SJSA1 (cell line): ENCODE measurements at regions not wholly inside any gene's neighbourhood (a gene's known extent, or its start where the extent isn't known, plus 50 kb on each side); places are given as distances from the start of the nearest gene placed in this dataset.

ENCODE experiments used
- DNase-seq, 2 experiments: peaks; one replicate each; pipeline ENCODE4 v3.0.0-alpha.2; 2015 to 2020; ENCODE audit warnings: low spot score in 2 of 2, low read depth in 1 of 2
- H3K27ac ChIP-seq: fragments of 250-450 bp; sonication (Bioruptor Pico); 2 replicates; pipeline ENCODE4 v1.5.1; 2020; ENCODE audit warnings: mild to moderate bottlenecking, moderate library complexity
- H3K27me3 ChIP-seq: fragments of 250-450 bp; sonication (Bioruptor Pico); replicated peaks from 2 replicates; pipeline ENCODE4 v1.5.1; 2020; ENCODE audit warnings: mild to moderate bottlenecking, moderate library complexity
- H3K36me3 ChIP-seq: fragments of 250-450 bp; sonication (Bioruptor Pico); 2 replicates; pipeline ENCODE4 v1.5.1; 2020; ENCODE audit warnings: mild to moderate bottlenecking
- H3K4me1 ChIP-seq: fragments of 250-450 bp; sonication (Bioruptor Pico); replicated peaks from 2 replicates; pipeline ENCODE4 v1.6.1; 2021; ENCODE audit warnings: mild to moderate bottlenecking
- H3K4me3 ChIP-seq: fragments of 250-450 bp; sonication (Bioruptor Pico); 2 replicates; pipeline ENCODE4 v1.5.1; 2020; ENCODE audit warnings: mild to moderate bottlenecking
- H3K9me3 ChIP-seq: fragments of 250-450 bp; sonication (Bioruptor Pico); replicated peaks from 2 replicates; pipeline ENCODE4 v1.5.1; 2020; ENCODE audit warnings: mild to moderate bottlenecking

DNA sequence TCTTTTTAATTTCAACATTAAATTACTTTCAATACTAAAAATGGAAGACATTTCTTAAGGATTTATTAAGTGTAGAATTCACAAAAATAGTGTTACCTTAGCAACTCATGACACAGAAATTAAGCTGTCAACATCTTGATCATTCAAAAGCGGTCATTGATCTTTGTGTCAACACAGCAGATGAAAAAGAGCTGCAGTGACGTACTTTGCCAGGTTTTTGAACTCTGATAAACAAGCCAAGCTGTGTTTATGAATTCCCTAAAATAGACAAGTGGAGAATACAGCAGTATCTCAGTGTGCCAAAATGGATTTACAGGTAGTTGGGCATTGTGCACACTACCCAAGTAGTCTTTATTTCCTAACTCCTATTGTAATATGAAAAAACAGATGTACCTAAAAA lies 1141.8 kb upstream of the PCDH7 start:
- H3K4me1 ChIP-seq, result no peaks in the 10 kb centered on the region
- DNase-seq, result no peak
- no peaks in the 10 kb centered on the region for H3K9me3 ChIP-seq
- H3K27ac ChIP-seq, result no peak overlapping the region
- no peaks in the 10 kb centered on the region for H3K36me3 ChIP-seq
- H3K4me3 ChIP-seq, result no peak overlapping the region
- no peaks in the 10 kb centered on the region for H3K27me3 ChIP-seq

DNA sequence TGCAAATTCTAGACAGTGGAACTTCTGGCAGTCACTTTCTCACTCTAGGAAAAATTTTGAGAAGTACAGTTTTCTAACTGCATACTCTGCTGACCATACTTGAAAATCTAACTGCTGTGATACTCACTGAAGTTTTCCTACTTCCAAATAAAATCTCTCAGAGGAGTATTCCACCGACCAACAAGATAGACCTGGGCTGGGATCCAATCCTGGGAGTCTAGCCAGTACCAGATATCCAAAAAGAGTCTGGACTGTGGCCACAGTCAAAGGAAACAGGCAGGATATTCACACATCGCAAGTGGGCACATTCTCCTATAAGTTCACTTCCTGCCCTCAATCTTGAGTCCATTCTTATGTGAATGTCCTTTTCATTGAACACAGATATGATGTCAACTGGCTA lies 1138.7 kb upstream of the PCDH7 start:
- no peak for DNase-seq

DNA sequence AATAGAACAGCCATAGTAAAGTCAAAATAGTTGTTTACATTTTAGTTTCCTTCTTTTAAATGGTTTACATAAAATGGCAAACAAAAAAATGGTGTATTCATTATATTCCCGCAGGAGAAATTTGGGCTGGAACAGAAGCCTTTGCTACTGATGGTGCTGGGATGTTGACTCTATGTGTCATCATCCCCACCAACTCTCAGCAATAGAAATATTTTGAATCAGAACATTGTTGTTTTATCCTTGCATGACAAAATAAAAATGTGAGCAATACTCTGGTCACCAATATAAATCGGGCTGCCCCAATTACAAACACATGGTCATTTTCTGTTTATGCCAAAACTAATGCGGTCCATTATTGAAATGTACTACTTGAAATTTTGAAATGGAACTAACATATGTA lies 1131.6 kb upstream of the PCDH7 start:
- no peaks in the 10 kb centered on the region for H3K36me3 ChIP-seq
- no peak overlapping the region for H3K4me3 ChIP-seq
- H3K9me3 ChIP-seq, result no peaks in the 10 kb centered on the region
- no peaks in the 10 kb centered on the region for H3K27me3 ChIP-seq
- no peaks in the 10 kb centered on the region for H3K4me1 ChIP-seq
- no peak for DNase-seq
- H3K27ac ChIP-seq, result no peak overlapping the region

More for the DNA sequence above, 1138.7 kb upstream of the PCDH7 start:
- H3K4me3 ChIP-seq, result no peak overlapping the region
- no peak overlapping the region for H3K27ac ChIP-seq
- H3K9me3 ChIP-seq, result no peaks in the 10 kb centered on the region
- H3K4me1 ChIP-seq, result no peaks in the 10 kb centered on the region
- H3K27me3 ChIP-seq, result no peaks in the 10 kb centered on the region
- H3K36me3 ChIP-seq, result no peaks in the 10 kb centered on the region

DNA sequence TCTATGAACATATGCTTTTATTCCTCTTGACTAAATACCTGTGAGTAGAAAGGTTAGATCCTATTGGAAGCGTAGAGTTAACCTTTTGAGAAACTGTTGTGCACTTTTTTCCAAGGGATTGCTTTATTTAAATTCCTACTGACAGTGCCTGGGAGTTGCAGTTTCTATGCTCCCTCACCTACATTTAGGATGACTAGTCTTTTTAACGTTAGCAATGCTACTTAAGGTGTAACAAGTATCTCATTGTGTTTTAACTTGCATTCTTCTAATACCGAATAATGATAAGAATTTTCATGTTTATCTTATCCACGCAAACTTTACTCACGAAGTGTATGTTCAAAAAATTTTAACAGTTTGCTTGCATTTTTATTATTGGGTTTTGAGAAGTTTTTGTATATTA lies 1123.9 kb upstream of the PCDH7 start:
- H3K27ac ChIP-seq, result no peak overlapping the region
- no peak for DNase-seq
- H3K36me3 ChIP-seq, result no peaks in the 10 kb centered on the region
- H3K4me1 ChIP-seq, result no peaks in the 10 kb centered on the region
- H3K4me3 ChIP-seq, result no peak overlapping the region
- no peaks in the 10 kb centered on the region for H3K27me3 ChIP-seq
- no peaks in the 10 kb centered on the region for H3K9me3 ChIP-seq

DNA sequence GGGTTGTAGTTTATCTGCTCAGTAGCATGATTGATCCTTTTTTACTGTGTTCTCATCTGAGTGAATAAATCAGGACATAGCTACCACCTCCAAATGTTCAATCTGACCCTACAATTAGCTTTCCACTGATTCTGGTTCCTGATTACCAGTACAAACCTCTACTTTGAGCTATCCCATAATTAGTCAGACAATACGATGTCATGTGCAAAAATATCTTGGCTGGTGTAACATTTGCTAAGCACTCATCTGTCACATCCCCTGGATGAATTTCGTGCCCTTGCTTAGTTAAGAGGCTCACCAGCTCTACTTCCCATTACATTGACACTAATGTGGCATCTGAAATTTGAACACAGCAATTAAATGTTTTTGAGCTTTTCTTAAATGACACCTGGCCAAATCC lies 1101.0 kb upstream of the PCDH7 start:
- Histone ChIP-seq H3K4me3 (no peak overlapping the region), H3K36me3 (no peaks in the 10 kb centered on the region), H3K27ac (no peak overlapping the region), H3K4me1 (no peaks in the 10 kb centered on the region), H3K27me3 (no peaks in the 10 kb centered on the region), H3K9me3 (no peaks in the 10 kb centered on the region)
- DNase-seq, result no peak

DNA sequence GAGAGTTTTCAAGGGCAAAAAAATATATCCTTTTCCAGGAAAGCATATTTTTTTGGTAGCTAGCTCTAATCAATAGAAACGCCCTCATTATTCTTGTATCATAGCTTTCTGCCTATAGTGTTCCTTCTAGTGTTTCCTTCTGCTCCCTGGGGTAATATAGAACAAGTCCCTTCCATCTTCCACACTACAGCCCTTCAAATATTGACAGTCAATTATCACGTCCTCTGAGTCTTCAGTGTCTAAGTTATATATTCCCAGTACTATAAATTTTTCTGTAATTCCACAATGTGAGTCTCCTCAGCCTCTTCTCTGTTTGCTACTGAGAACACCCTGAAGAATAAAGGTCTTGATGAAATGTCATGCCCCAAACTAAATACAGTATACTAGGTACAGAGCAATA lies 1088.0 kb upstream of the PCDH7 start:
- Histone ChIP-seq H3K27ac (no peak overlapping the region), H3K36me3 (no peaks in the 10 kb centered on the region), H3K9me3 (no peaks in the 10 kb centered on the region), H3K27me3 (no peaks in the 10 kb centered on the region), H3K4me3 (no peak overlapping the region), H3K4me1 (no peaks in the 10 kb centered on the region)
- no peak for DNase-seq

DNA sequence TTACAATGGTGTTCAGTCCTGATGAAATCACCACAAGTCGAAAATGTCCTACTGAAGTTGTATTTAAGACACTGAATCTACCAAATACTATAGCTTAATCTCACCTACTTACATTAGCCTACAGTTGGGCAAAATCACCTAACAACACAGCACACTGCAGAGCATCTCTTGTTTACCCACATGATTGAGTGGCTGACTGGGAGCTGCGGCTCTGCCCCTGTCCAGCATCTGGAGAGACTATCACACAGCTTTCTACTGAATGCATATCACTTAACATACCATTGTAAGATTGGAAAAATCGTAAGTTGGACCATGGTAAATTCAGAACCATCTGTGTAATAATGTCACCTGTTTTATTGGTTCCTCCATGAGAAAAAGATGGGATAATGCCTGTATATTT lies 1083.2 kb upstream of the PCDH7 start:
- no peak for DNase-seq
- H3K9me3 ChIP-seq, result no peaks in the 10 kb centered on the region
- no peaks in the 10 kb centered on the region for H3K27me3 ChIP-seq
- no peaks in the 10 kb centered on the region for H3K36me3 ChIP-seq
- H3K4me3 ChIP-seq, result no peak overlapping the region
- H3K4me1 ChIP-seq, result no peaks in the 10 kb centered on the region
- H3K27ac ChIP-seq, result no peak overlapping the region

DNA sequence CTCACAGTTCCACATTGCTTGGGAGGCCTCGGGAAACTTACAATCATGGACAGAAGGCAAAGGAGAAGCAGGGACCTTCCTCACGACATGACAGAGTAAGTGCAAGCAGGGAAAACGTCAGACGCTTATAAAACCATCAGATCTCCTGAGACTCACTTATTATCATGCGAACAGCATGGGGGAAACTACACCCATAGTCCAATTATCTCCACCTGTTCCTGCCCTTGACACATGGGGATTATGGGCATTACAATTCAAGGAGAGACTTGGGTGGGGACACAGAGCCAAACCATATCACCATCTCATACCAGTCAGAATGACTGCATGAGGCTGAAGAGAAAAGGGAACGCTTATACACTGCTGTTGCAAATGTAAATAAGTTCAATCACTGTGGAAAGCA lies 1066.9 kb upstream of the PCDH7 start:
- Histone ChIP-seq H3K27ac (no peak overlapping the region), H3K36me3 (no peaks in the 10 kb centered on the region), H3K27me3 (no peaks in the 10 kb centered on the region), H3K9me3 (no peaks in the 10 kb centered on the region), H3K4me3 (no peak overlapping the region), H3K4me1 (no peaks in the 10 kb centered on the region)
- DNase-seq, result no peak

DNA sequence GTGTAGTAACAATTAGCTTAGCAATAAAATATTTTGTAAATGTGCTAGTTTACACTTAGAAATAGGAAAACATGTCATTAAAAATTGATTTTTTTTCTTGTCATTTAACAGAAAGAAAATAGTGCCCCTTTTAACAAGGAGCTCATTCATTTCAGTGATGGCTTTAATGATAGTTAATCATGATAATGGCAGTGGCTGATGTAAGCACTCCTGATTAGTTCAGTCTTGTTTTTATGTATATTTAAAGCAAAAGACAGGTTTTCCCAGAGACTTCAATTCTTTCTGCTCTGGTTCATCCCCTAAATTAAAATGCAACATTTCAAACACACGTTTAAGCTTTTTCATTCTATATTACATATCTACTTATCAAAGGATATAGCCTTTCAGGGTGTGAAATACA lies 1039.5 kb upstream of the PCDH7 start:
- no peak overlapping the region for H3K4me3 ChIP-seq
- DNase-seq, result no peak
- H3K4me1 ChIP-seq, result no peaks in the 10 kb centered on the region
- H3K27me3 ChIP-seq, result no peaks in the 10 kb centered on the region
- no peaks in the 10 kb centered on the region for H3K9me3 ChIP-seq
- no peaks in the 10 kb centered on the region for H3K36me3 ChIP-seq
- no peak overlapping the region for H3K27ac ChIP-seq

DNA sequence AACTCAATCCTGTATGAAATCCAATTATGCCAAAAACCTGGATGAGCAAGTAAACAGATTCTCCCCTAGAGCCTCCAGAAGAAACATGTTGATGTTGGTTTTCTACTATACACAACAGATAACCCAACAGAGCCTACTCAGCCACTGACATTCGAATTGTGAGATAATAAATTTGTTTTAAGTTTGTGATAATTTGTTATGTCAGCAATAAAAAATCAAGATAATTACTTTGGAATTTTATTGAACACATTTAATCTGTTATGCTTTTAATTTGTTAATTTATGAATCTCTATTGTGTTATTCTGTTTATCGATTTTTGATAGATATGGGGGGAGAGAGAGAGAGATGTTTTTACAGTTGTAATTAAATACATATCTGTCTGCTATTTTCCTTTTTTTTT lies 1016.1 kb upstream of the PCDH7 start:
- Histone ChIP-seq H3K4me3 (no peak overlapping the region), H3K27me3 (no peaks in the 10 kb centered on the region), H3K9me3 (no peaks in the 10 kb centered on the region), H3K36me3 (no peaks in the 10 kb centered on the region), H3K27ac (no peak overlapping the region), H3K4me1 (no peaks in the 10 kb centered on the region)
- no peak for DNase-seq

DNA sequence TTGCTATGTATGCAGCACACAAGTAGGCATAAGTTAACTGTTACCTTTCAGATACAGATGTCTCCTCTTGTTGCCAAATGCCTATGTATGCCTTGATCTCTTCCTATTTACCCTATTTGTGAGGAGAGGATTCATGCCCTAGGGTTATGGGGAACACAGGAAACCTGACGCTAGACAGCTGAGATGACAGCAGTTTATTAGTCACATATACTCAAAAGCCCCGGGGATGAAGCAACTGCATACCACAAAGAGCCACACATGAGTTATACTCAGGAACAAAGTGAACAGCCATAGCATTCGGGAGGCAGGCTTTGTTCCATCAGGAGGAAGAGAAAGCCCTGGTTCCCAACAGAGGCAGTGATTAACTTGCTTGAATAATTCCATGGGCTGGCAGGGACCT lies 1011.7 kb upstream of the PCDH7 start:
- no peak overlapping the region for H3K27ac ChIP-seq
- no peak for DNase-seq

DNA sequence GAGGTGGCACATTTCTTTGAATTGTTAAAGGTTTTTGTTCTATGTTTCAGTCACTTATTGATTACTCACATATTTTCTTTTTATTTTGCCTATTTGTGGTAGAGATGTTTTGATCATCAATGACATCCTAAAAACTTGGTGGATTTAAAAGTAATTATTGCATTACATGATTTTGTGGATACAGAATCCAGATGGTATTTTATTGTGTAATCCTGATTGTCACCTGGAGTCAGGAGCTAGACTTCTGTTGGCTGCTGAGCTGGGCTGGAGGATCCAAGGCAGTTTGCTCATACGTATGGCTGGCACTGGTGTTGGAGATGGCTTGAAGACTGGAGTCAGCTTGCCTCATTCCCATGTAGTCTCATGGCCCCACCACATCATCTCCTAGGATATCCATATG lies 1009.6 kb upstream of the PCDH7 start:
- no peak for DNase-seq
- no peaks in the 10 kb centered on the region for H3K36me3 ChIP-seq
- no peaks in the 10 kb centered on the region for H3K9me3 ChIP-seq
- no peaks in the 10 kb centered on the region for H3K27me3 ChIP-seq
- no peak overlapping the region for H3K4me3 ChIP-seq
- no peaks in the 10 kb centered on the region for H3K4me1 ChIP-seq
- no peak overlapping the region for H3K27ac ChIP-seq

More for the DNA sequence above, 1011.7 kb upstream of the PCDH7 start:
- Histone ChIP-seq H3K4me1 (no peaks in the 10 kb centered on the region), H3K36me3 (no peaks in the 10 kb centered on the region), H3K9me3 (no peaks in the 10 kb centered on the region), H3K27me3 (no peaks in the 10 kb centered on the region), H3K4me3 (no peak overlapping the region)

DNA sequence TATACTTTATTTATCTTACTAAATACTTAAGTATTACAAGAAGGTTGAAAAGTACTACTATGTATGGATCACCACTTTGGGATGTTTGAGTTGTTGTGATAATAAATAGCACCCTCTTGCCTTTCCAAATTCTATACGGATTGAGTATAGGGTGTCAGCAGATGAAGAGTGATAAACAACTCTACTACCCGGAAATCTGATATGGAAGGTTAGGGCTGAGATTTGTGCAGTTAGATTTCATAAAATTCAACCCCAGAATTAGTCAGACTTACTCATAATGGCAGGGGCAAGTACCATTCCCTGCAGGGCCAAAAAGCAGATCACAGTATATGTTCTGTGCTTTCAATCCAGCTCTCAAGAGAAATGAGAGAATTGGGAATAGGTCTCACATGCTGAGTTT lies 1008.9 kb upstream of the PCDH7 start:
- Histone ChIP-seq H3K36me3 (no peaks in the 10 kb centered on the region), H3K4me1 (no peaks in the 10 kb centered on the region), H3K27me3 (no peaks in the 10 kb centered on the region), H3K9me3 (no peaks in the 10 kb centered on the region), H3K4me3 (no peak overlapping the region), H3K27ac (no peak overlapping the region)
- DNase-seq, result no peak

DNA sequence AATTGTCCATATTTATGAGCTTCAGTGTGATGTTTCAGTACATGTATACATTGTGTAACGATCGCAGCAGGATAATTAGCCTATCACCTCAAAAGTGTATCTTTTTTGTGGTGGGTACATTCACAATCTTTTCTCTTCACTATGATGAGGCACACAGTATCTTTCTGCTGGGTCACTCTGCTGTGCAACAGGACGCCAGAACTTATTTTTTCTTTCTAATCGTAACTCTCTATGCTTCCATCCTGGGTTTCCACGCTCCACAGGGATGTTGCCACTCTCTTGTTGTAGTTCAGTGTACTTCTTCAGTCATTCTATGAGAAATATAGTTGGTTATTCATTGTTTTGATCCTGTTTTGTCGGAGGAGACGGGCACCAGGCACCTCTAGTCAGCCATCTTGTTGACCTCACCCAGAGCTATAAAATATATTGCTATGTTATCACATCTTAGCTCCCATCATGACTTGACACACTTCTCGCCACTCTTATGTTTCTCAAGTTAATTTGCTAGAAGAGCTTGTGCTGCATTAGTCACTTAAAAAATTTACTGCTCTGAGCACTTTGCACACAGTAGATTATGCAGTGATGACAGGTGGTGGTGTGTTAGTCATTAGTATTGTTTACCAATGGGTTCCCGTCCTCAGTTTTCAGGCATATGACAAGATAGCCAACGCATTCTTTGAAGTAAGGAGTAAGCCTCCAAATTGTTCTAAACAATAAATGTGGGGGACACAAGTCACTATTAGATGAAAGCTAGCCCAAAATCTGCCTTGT lies 1002.7 kb upstream of the PCDH7 start:
- H3K27me3 ChIP-seq, result no peaks in the 10 kb centered on the region
- no peaks in the 10 kb centered on the region for H3K36me3 ChIP-seq
- H3K4me3 ChIP-seq, result no peak overlapping the region
- no peak for DNase-seq
- no peaks in the 10 kb centered on the region for H3K9me3 ChIP-seq
- H3K27ac ChIP-seq, result no peak overlapping the region
- no peaks in the 10 kb centered on the region for H3K4me1 ChIP-seq

DNA sequence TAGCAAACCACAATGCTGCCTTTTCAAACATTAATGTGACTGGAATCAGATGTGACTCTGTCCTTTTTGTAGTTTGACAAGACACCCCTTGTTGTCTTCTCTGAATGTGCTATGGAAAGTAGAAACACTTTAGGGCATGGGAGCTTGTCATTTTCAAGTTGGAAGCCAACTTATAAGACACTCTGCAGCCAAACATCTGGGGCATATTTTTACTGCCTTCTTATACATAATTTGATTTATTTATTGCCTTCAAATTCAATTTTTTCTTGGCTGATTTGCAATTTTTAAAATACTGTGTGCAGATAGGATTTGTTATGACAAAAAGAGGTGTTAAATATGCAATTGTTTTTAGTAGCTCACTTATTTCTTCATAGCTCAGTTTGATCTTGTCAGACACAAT lies 1002.0 kb upstream of the PCDH7 start:
- no peaks in the 10 kb centered on the region for H3K9me3 ChIP-seq
- H3K4me3 ChIP-seq, result no peak overlapping the region
- no peaks in the 10 kb centered on the region for H3K27me3 ChIP-seq
- DNase-seq, result no peak
- H3K36me3 ChIP-seq, result no peaks in the 10 kb centered on the region
- no peaks in the 10 kb centered on the region for H3K4me1 ChIP-seq
- no peak overlapping the region for H3K27ac ChIP-seq
